ENCODE measurements at regions not wholly inside any gene's neighbourhood (a gene's known extent, or its start where the extent isn't known, plus 50 kb on each side); places are given as distances from the start of the nearest gene placed in this dataset.

DNA sequence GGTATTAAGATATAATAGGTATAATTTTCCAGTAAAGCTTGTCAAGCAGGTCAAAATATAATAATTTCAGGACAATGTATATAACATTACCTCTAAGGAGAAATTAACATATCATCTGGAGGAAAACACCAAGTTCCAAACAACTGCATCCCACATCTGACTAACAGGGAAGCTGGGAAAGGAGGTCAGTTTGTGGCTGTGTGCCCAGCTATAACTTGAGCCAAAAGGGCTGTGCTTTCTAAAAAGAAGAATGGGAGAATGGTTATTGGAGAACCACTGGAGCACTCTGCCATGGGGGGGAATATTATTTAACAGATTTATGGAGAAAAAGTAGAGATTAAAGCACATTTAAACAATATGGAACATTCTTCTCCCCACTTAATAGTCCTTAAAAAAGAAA lies 390.6 kb upstream of the PKDCC start:
- intact Hi-C loops (cut with micrococcal nuclease), result no loop called here
- no peaks in the 10 kb centered on the region for H3K4me1 Mint-ChIP-seq (ENCODE audit: low read depth)
- H3K4me3 Mint-ChIP-seq, result no peak overlapping the region
- H3K36me3 Mint-ChIP-seq (ENCODE audit: low read depth), result no peaks in the 10 kb centered on the region
- no peaks in the 10 kb centered on the region for H3K27me3 Mint-ChIP-seq
- H3K27ac Mint-ChIP-seq, result no peak overlapping the region
- H3K9me3 Mint-ChIP-seq, result peaks cover 14% of the 10 kb centered on the region

DNA sequence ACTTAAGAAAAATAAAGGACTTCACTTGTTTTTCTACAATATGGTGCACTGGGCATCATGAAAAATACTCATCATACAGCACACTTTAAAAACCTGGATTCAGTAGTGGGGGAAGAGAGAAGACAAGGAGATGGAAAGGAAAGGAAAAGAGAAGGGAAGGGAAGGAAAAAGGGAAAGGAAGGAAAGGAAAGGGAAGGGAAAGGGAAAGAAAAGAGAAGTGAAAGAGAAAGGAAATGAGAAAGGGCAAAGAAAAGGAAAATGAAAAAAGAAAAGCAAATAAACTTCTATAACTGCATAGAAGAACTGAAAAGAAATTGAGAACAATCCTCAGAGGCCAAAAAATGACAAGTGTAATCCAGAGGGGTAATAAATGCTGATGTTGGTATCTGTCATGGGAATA lies 388.1 kb upstream of the PKDCC start:
- Mint-ChIP-seq H3K36me3 (ENCODE audit: low read depth) (no peaks in the 10 kb centered on the region), H3K4me1 (ENCODE audit: low read depth) (no peaks in the 10 kb centered on the region), H3K9me3 (peaks cover 14% of the 10 kb centered on the region), H3K4me3 (no peak overlapping the region), H3K27me3 (no peaks in the 10 kb centered on the region), H3K27ac (no peak overlapping the region)
- intact Hi-C loops (cut with micrococcal nuclease), result no loop called here

DNA sequence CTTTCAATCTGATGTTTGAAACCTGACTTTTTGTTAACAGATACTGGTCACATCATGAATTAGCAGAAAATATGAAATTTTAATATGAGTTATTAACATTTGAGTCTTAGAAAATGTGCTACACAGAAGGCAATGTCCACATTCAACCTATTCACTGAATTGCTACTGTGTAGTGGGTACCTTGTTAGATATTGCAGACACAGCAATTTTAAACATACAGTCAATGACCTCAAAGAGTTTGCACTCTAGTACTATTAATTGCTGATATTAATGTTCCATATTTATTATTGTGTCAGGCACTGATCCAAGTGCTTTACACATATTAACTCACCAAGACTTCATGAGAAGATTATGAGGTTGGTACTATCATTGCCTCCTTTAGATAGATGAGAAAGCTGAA lies 385.4 kb upstream of the PKDCC start:
- H3K27ac Mint-ChIP-seq, result no peak overlapping the region
- intact Hi-C loops (cut with micrococcal nuclease), result no loop called here

DNA sequence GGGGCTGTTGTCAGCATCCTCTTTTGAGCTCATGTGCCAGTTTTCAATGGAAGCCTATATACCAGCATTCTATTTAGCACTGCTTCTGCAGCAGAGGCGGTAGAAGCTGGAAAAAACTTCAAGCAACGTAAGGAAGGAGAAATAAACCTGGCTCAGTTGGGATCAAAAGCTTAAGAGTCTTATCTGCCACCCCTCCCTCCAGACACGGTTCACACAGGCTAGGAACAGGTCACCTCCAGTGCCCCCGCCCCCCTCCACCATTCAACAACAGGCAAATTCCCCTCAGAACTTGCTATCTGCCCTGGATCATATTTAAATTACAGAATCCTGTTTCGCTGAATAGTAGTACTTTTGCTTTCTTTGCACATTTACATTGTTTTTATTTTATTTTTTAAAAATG lies 384.8 kb upstream of the PKDCC start:
- H3K4me1 Mint-ChIP-seq (ENCODE audit: low read depth), result no peaks in the 10 kb centered on the region
- H3K36me3 Mint-ChIP-seq (ENCODE audit: low read depth), result no peaks in the 10 kb centered on the region
- H3K4me3 Mint-ChIP-seq, result no peak overlapping the region
- intact Hi-C loops (cut with micrococcal nuclease), result no loop called here
- H3K27ac Mint-ChIP-seq, result no peak overlapping the region
- H3K27me3 Mint-ChIP-seq, result no peaks in the 10 kb centered on the region
- peaks cover 14% of the 10 kb centered on the region for H3K9me3 Mint-ChIP-seq

More for the DNA sequence above, 385.4 kb upstream of the PKDCC start:
- Mint-ChIP-seq H3K4me3 (no peak overlapping the region), H3K4me1 (ENCODE audit: low read depth) (no peaks in the 10 kb centered on the region), H3K9me3 (peaks cover 14% of the 10 kb centered on the region), H3K27me3 (no peaks in the 10 kb centered on the region), H3K36me3 (ENCODE audit: low read depth) (no peaks in the 10 kb centered on the region)

DNA sequence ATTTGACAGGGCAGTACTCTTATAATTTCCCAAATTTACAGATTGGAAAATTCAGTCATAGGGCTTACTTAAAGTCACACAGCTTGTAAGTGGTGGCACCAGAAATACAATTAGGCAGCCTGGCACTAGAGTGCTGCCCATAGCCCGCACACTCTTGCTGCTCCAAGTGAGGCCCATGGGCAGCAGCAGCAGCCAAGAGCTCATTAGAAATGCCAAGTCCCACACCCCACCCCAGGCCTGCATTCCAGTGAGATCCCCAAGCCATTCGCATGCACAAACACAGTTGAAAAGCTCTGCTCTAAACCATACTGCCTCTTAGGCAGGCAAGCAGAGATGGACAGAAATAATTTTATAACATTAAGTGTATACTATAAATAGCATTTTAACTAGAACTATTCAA lies 379.3 kb upstream of the PKDCC start:
- intact Hi-C loops (cut with micrococcal nuclease), result no loop called here

DNA sequence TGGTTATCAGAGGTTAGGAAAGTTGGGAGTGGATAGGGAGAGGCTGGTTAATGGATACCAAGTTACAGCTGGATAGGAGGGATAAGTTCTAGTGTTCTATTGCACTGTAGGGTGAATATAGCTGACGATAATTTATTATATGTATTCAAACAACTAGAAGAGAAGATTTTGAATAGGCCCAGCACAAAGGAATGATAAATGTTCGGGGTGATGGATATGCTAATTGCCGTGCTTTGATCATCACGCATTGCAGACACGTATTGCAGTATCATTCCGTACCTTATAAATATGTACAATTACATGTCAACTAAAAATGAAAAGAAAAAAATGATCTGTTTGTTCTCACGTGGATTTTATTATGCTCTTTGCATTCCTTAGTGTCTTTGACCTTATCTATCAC lies 369.2 kb upstream of the PKDCC start:
- H3K27ac Mint-ChIP-seq, result no peak overlapping the region
- no peaks in the 10 kb centered on the region for H3K27me3 Mint-ChIP-seq
- intact Hi-C loops (cut with micrococcal nuclease), result no loop called here
- peaks cover 2% of the 10 kb centered on the region for H3K9me3 Mint-ChIP-seq
- H3K36me3 Mint-ChIP-seq (ENCODE audit: low read depth), result no peaks in the 10 kb centered on the region
- no peak overlapping the region for H3K4me3 Mint-ChIP-seq
- peaks cover 2% of the 10 kb centered on the region for H3K4me1 Mint-ChIP-seq (ENCODE audit: low read depth)

More for the DNA sequence above, 379.3 kb upstream of the PKDCC start:
- H3K9me3 Mint-ChIP-seq, result no peaks in the 10 kb centered on the region
- H3K4me3 Mint-ChIP-seq, result no peak overlapping the region
- no peaks in the 10 kb centered on the region for H3K36me3 Mint-ChIP-seq (ENCODE audit: low read depth)
- peaks cover 19% of the 10 kb centered on the region for H3K4me1 Mint-ChIP-seq (ENCODE audit: low read depth)
- H3K27ac Mint-ChIP-seq, result no peak overlapping the region
- no peaks in the 10 kb centered on the region for H3K27me3 Mint-ChIP-seq

DNA sequence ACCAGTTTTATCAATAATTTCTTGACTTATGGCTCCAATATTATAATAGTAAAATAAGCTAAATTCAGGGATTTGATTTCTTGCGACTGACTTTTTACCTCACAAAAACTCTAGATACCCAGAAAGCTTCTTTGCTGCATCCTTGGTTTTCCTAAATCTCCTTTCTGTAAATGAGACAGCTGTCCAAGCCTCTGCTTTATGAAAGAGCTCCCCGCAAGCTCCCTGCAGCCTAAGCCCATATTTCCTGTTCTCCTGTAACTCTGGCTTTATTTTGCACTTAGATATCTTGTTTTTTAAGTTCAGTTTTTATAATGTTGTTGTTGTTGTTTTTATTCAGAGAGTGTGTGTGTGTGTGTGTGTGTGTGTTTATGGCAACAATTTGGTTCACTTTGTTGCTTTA lies 361.7 kb upstream of the PKDCC start:
- Mint-ChIP-seq H3K4me3 (no peak overlapping the region), H3K4me1 (ENCODE audit: low read depth) (no peaks in the 10 kb centered on the region), H3K9me3 (peaks cover 10% of the 10 kb centered on the region), H3K27ac (no peak overlapping the region), H3K27me3 (no peaks in the 10 kb centered on the region), H3K36me3 (ENCODE audit: low read depth) (no peaks in the 10 kb centered on the region)
- intact Hi-C loops (cut with micrococcal nuclease), result no loop called here

DNA sequence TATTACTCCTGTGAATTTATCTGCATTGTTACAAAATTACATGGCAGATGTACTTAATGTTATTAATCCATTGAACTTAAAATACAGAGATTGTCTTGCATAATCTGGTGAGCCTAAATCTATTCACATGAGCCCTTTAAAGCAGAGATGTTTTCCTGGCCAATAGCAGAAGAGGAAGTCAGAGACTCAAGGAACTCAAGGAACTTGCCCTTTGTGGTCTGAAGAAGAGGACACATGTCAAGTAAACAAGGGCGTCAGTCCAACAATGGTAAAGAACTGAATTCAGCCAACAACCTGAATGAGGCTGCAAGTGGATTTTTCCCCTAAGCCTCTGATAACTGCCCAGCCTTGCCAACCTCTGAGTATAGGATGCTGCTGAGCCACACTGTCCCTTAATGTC lies 356.3 kb upstream of the PKDCC start:
- H3K9me3 Mint-ChIP-seq, result no peaks in the 10 kb centered on the region
- no peak overlapping the region for H3K27ac Mint-ChIP-seq
- peaks cover 7% of the 10 kb centered on the region for H3K4me1 Mint-ChIP-seq (ENCODE audit: low read depth)
- intact Hi-C loops (cut with micrococcal nuclease), result no loop called here
- no peaks in the 10 kb centered on the region for H3K27me3 Mint-ChIP-seq
- no peak overlapping the region for H3K4me3 Mint-ChIP-seq
- H3K36me3 Mint-ChIP-seq (ENCODE audit: low read depth), result no peaks in the 10 kb centered on the region

DNA sequence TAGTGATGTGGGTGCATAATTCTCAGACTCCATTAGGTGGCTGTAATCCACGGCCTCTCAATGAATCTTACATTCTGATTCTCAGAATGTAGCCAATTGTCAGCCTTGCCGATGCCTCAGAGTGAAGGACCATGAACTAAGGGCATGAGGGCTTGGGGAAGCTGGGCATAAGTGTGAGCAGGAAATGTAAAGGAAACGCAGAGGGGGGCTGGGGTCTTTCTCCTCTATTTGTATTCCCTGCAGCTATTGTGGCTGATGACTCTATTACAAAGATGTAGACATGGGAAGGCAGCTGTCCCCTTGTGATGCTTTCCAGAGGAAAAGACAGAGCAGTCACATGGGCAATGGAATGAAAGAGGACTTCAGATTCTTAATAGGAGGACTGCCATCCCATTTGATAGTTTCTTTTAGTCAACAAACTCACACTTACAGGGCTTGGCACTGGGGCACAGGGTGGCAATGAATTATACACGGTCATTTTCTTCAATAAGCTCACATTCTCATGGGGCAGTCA lies 353.2 kb upstream of the PKDCC start:
- Mint-ChIP-seq H3K27me3 (no peaks in the 10 kb centered on the region), H3K4me3 (no peak overlapping the region), H3K9me3 (no peaks in the 10 kb centered on the region), H3K27ac (no peak overlapping the region), H3K36me3 (ENCODE audit: low read depth) (no peaks in the 10 kb centered on the region), H3K4me1 (ENCODE audit: low read depth) (peaks cover 7% of the 10 kb centered on the region)
- intact Hi-C loops (cut with micrococcal nuclease), result no loop called here

DNA sequence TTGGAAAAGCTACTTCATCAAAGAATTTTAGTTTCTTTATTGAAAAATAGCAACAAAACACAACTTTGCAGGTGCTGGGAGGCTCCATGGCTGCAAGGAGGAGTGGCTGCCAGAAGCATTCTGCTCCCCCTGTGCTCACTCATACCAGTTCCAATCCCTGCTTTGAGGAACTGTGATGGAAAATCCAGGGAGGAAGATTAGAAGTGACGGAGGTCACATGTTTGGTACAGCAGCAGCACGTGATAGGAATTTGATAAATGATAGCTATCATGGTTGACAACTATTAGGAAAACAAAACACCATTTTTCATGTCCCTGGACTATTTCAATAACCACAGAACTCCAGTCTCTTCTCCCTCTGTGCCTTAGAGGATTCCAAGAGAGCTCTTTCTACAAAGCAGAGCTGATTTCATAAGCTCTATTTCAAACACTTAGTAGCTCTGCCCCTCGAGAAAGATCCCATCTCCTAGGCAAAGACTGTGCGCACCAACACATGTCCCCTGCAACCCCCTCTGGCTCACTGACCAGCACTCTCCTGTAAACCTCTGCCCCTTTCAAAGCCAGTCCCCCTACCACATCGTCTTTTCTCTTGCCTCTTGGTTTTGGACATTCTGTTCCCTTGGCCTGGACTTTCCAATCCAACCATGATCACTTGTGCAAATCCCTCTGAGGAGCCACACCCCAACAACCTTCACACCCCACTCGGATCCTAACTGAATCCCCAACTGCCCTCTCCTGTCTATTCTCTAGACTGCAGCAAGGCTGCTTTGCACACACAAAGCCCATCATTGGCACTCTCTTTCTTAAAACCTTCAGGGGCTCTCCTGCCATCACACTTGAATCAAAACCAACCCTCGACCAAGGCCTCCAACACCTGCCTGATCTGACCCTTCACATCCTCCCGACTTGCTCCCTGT lies 352.4 kb upstream of the PKDCC start:
- intact Hi-C loops (cut with micrococcal nuclease), result no loop called here
- H3K4me3 Mint-ChIP-seq, result no peak overlapping the region
- H3K4me1 Mint-ChIP-seq (ENCODE audit: low read depth), result peaks cover 7% of the 10 kb centered on the region
- no peaks in the 10 kb centered on the region for H3K36me3 Mint-ChIP-seq (ENCODE audit: low read depth)
- peaks cover 4% of the 10 kb centered on the region for H3K27me3 Mint-ChIP-seq
- H3K9me3 Mint-ChIP-seq, result no peaks in the 10 kb centered on the region
- H3K27ac Mint-ChIP-seq, result no peak overlapping the region

DNA sequence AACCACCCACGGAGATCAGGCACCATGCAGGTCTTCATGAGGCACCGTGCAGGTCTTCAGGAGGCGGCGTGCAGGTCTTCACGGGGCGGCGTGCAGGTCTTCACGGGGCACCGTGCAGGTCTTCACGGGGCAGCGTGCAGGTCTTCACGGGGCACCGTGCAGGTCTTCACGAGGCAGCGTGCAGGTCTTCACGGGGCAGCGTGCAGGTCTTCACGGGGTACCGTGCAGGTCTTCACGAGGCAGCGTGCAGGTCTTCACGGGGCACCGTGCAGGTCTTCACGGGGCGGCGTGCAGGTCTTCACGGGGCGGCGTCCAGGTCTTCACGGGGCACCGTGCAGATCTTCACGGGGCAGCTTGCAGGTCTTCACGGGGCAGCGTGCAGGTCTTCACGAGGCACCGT lies 350.4 kb upstream of the PKDCC start:
- Mint-ChIP-seq H3K27ac (no peak overlapping the region), H3K27me3 (peaks cover 4% of the 10 kb centered on the region), H3K4me1 (ENCODE audit: low read depth) (no peaks in the 10 kb centered on the region), H3K4me3 (no peak overlapping the region), H3K36me3 (ENCODE audit: low read depth) (no peaks in the 10 kb centered on the region), H3K9me3 (no peaks in the 10 kb centered on the region)
- intact Hi-C loops (cut with micrococcal nuclease), result no loop called here

DNA sequence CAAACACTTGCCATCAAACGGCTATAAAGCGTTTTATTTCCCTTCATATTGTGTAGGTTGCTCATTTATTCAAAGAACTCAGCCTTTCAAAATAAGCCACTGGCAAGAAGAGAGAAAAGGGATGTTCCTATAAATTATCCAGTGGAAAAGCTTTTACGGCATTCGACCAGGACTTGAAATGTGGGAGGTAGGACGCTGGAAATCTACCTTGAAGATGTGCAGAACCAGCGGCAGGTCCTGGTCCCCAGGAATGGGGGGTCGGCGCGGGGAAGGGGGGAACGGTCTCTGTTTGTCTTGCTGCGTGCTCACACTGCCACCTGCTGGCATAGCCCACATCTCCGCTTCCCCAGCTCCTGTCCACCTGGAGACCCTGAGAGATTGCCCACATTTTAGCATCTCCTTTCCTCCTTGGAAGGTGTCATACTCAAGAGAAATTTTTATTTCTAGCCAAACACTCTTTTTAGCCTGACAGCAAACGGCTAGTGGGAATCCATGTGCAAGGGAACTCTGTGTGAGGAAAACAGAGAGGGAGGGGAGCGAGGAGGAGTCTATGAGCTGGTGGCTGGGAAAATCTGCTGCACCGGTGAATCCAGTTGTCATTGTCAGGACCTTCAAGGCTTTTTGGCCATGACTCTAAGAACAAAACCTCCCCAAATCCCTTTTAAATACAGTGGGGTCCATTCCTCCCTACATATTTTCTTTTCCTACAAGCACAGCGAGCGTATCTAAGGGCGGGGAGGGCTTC lies 349.0 kb upstream of the PKDCC start:
- Mint-ChIP-seq H3K27ac (no peak overlapping the region), H3K27me3 (peaks cover 4% of the 10 kb centered on the region), H3K4me1 (ENCODE audit: low read depth) (no peaks in the 10 kb centered on the region), H3K4me3 (no peak overlapping the region), H3K9me3 (no peaks in the 10 kb centered on the region), H3K36me3 (ENCODE audit: low read depth) (no peaks in the 10 kb centered on the region)
- intact Hi-C loops (cut with micrococcal nuclease), result no loop called here

DNA sequence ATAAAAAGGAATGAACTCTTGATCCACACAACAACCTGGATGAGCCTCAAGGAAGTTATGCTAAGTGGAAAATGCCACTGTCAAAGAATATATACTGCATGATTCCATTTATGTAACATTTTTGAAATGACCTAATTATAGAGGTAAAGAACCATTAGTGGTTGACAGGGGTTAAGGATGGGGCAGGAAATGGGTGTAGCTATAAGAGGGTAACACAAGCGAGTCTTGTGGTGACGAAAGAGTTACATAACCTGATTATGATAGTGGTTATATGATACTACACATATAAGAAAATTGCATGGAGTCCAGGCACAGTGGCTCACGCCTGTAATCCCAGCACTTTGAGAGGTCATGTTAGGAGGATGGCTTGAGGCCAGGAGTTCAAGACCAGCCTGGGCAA lies 346.6 kb upstream of the PKDCC start:
- H3K4me3 Mint-ChIP-seq, result no peak overlapping the region
- no peak overlapping the region for H3K27ac Mint-ChIP-seq
- no peaks in the 10 kb centered on the region for H3K36me3 Mint-ChIP-seq (ENCODE audit: low read depth)
- H3K4me1 Mint-ChIP-seq (ENCODE audit: low read depth), result no peaks in the 10 kb centered on the region
- H3K27me3 Mint-ChIP-seq, result peaks cover 4% of the 10 kb centered on the region
- H3K9me3 Mint-ChIP-seq, result no peaks in the 10 kb centered on the region
- intact Hi-C loops (cut with micrococcal nuclease), result no loop called here

DNA sequence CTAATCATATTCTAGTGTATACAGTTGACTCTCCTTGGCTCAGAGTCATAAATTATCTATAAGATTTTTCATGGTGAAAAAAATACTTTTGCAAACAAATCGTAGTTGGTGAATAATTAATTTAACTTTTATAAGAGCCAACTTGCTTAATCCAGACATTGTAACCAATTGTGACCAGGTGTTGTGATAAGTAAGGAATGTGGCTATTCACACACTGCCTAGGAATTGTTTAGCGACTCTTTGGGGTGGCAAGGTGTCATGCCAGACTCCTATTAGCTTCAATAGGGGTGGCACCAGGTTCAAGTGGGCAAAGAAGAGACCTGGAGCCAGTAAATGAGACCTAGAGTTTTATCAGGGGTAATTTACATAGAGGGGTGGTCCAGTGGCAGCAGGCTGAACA lies 344.7 kb upstream of the PKDCC start:
- Mint-ChIP-seq H3K9me3 (no peaks in the 10 kb centered on the region), H3K4me3 (no peak overlapping the region), H3K27ac (no peak overlapping the region), H3K27me3 (peaks cover 4% of the 10 kb centered on the region), H3K36me3 (ENCODE audit: low read depth) (no peaks in the 10 kb centered on the region), H3K4me1 (ENCODE audit: low read depth) (no peaks in the 10 kb centered on the region)
- intact Hi-C loops (cut with micrococcal nuclease), result no loop called here
